IMR-90 (cell line): ENCODE measurements at regions not wholly inside any gene's neighbourhood (a gene's known extent, or its start where the extent isn't known, plus 50 kb on each side); places are given as distances from the start of the nearest gene placed in this dataset.

Experiments used
- ATAC-seq: fragments of 200-7000 bp; cut with Tn5 transposase; 2 replicates; pipeline ENCODE4 v1.9.1; 2020; ENCODE audit warnings: low read depth, mild to moderate bottlenecking, moderate library complexity
- BruUV-seq: library from RNA; stranded (reverse); fragments of 400-500 nt; replicated peaks from 2 replicates; lab custom pipeline; 2021; lab: Mats Ljungman, UMichigan
- CTCF ChIA-PET: fragments of 300-600 bp; formaldehyde crosslinking; extraction: SDS; loops from one replicate; lab custom pipeline; 2021; ENCODE audit warnings: antibody characterized with exemption; lab: Yijun Ruan, JAX
- POLR2A ChIA-PET: fragments of 300-600 bp; sonication (Branson Sonifier 250); formaldehyde crosslinking; loops from one replicate; lab custom pipeline; 2022; ENCODE audit warnings: antibody characterized with exemption; ENCODE audit not compliant: unreplicated experiment; lab: Charles Lee
- DNase-seq: peaks from one replicate; pipeline ENCODE4 v3.0.0; 2013
- H2AFZ ChIP-seq: replicated peaks from 2 replicates; pipeline ENCODE3; 2013; ENCODE audit warnings: low read length, mild to moderate bottlenecking; ENCODE audit not compliant: poor library complexity
- H2AK5ac ChIP-seq: 2 replicates; pipeline ENCODE4 v1.6.1; 2013; ENCODE audit warnings: low read depth, low read length, inconsistent platforms
- H2AK9ac ChIP-seq: replicated peaks from 2 replicates; pipeline ENCODE3; 2013; ENCODE audit warnings: mild to moderate bottlenecking, low read depth, low read length, moderate library complexity; ENCODE audit not compliant: poor library complexity
- H2BK120ac ChIP-seq: 2 replicates; pipeline ENCODE4 v1.6.1; 2013; ENCODE audit warnings: low read depth, low read length, inconsistent platforms
- H2BK15ac ChIP-seq: 3 replicates; pipeline ENCODE4 v1.6.1; 2013; ENCODE audit warnings: low read depth, low read length, inconsistent platforms
- H2BK20ac ChIP-seq: 2 replicates; pipeline ENCODE4 v1.6.1; 2013; ENCODE audit warnings: low read depth, mild to moderate bottlenecking, inconsistent platforms, low read length, moderate library complexity
- H2BK5ac ChIP-seq: 2 replicates; pipeline ENCODE4 v1.6.1; 2013; ENCODE audit warnings: mild to moderate bottlenecking, low read depth, low read length, inconsistent platforms; ENCODE audit not compliant: poor library complexity, severe bottlenecking
- H3K14ac ChIP-seq: replicated peaks from 2 replicates; pipeline ENCODE4 v1.6.1; 2013; ENCODE audit warnings: low read depth, low read length, inconsistent platforms
- H3K18ac ChIP-seq: 2 replicates; pipeline ENCODE4 v1.6.1; 2013; ENCODE audit warnings: low read depth, low read length, control low read depth
- H3K23ac ChIP-seq: 2 replicates; pipeline ENCODE4 v1.6.1; 2013; ENCODE audit warnings: low read depth, low read length, inconsistent platforms
- H3K27ac ChIP-seq: 2 replicates; pipeline ENCODE4 v1.5.1; 2013; ENCODE audit warnings: mild to moderate bottlenecking, control low read depth, low read length; ENCODE audit not compliant: insufficient read depth
- H3K27me3 ChIP-seq: 2 replicates; pipeline ENCODE4 v1.6.1; 2013; ENCODE audit warnings: low read length; ENCODE audit not compliant: control insufficient read depth, insufficient read depth
- H3K36me3 ChIP-seq: 2 replicates; pipeline ENCODE4 v1.6.1; 2013; ENCODE audit warnings: low read length, mixed read lengths; ENCODE audit not compliant: control insufficient read depth, insufficient read depth
- H3K4ac ChIP-seq: 2 replicates; pipeline ENCODE4 v1.6.1; 2013; ENCODE audit warnings: low read depth, low read length, inconsistent platforms
- H3K4me1 ChIP-seq: 2 replicates; pipeline ENCODE4 v1.6.1; 2013; ENCODE audit warnings: low read length, mixed read lengths; ENCODE audit not compliant: control insufficient read depth, insufficient read depth
- H3K4me2 ChIP-seq: 2 replicates; pipeline ENCODE4 v1.6.1; 2013; ENCODE audit warnings: low read depth, mild to moderate bottlenecking, control low read depth, low read length, moderate library complexity
- H3K4me3 ChIP-seq: 2 replicates; pipeline ENCODE4 v1.5.1; 2013; ENCODE audit warnings: low read depth, mild to moderate bottlenecking, control low read depth, low read length, moderate library complexity; ENCODE audit not compliant: insufficient read depth
- H3K56ac ChIP-seq: 2 replicates; pipeline ENCODE4 v1.6.1; 2013; ENCODE audit warnings: low read length, inconsistent platforms; ENCODE audit not compliant: insufficient read depth; ENCODE audit errors: extremely low read depth
- H3K79me1 ChIP-seq, 2 experiments: 2 replicates each; pipeline ENCODE4 v1.6.1; 2013; ENCODE audit warnings: low read length in 2 of 2, inconsistent platforms in 1 of 2, low read depth in 1 of 2
- H3K9ac ChIP-seq: 2 replicates; pipeline ENCODE4 v1.6.1; 2013; ENCODE audit warnings: low read depth, low read length, control low read depth
- H3K9me1 ChIP-seq: 2 replicates; pipeline ENCODE4 v1.6.1; 2013; ENCODE audit warnings: low read length, inconsistent platforms; ENCODE audit not compliant: insufficient read depth
- H3K9me3 ChIP-seq: 2 replicates; pipeline ENCODE4 v1.6.1; 2013; ENCODE audit warnings: low read length; ENCODE audit not compliant: control insufficient read depth, insufficient read depth
- H4K20me1 ChIP-seq: 2 replicates; pipeline ENCODE4 v1.6.1; 2013; ENCODE audit warnings: low read length, inconsistent platforms; ENCODE audit not compliant: insufficient read depth
- H4K5ac ChIP-seq: 2 replicates; pipeline ENCODE4 v1.6.1; 2013; ENCODE audit warnings: mild to moderate bottlenecking, low read depth, low read length, control low read depth
- H4K8ac ChIP-seq, 2 experiments: 2 replicates each; pipeline ENCODE4 v1.6.1; 2013; ENCODE audit warnings: low read depth in 2 of 2, low read length in 2 of 2, control low read depth in 1 of 2, inconsistent platforms in 1 of 2
- H4K91ac ChIP-seq: 2 replicates; pipeline ENCODE4 v1.6.1; 2013; ENCODE audit warnings: low read depth, low read length, inconsistent platforms; ENCODE audit not compliant: insufficient read depth
- MAFK ChIP-seq: IDR thresholded peaks from 2 replicates; pipeline ENCODE4 v1.6.1; 2012; ENCODE audit warnings: low read depth, low read length, improper control_type of control experiment
- MXI1 ChIP-seq: IDR thresholded peaks from 2 replicates; pipeline ENCODE4 v1.6.1; 2012; ENCODE audit warnings: low read depth, mild to moderate bottlenecking, low read length, moderate library complexity, borderline replicate concordance
- RAD21 ChIP-seq: IDR thresholded peaks from 2 replicates; pipeline ENCODE4 v1.6.1; 2012; ENCODE audit warnings: low read length, improper control_type of control experiment
- WGBS, 2 experiments: methylation state at CpG; one replicate each; pipeline versions ENCODE4 v1.1.5 to v1.1.7; 2013; ENCODE audit warnings: missing lambda C conversion rate in 2 of 2; ENCODE audit not compliant: insufficient read length in 1 of 2; ENCODE audit errors: extremely low coverage in 2 of 2; 5-methylcytosine and 5-hydroxymethylcytosine counted together
- dilution Hi-C: fragments of 300-500 bp; cut with HindIII; formaldehyde crosslinking; loops from one replicate; pipeline ENCODE4 v1.14.3; 2018; ENCODE audit warnings: low sequenced_read_pairs; ENCODE audit not compliant: unreplicated experiment
- in situ Hi-C: fragments of 300-500 bp; cut with MboI; formaldehyde crosslinking; loops from 3 replicates; pipeline ENCODE4 v1.14.3; 2019; ENCODE audit warnings: low sequenced_read_pairs, inconsistent platforms, mixed read lengths
- intact Hi-C: fragments of 100-400 bp; cut with micrococcal nuclease; formaldehyde crosslinking; loops from 2 replicates; pipeline ENCODE4 v1.10.0; 2022
- TF ChIP-seq, protein P1 (sequence below): fragments of 150-350 bp; IDR thresholded peaks from 2 replicates; pipeline ENCODE4 v1.6.1; 2016; ENCODE audit warnings: low read depth, mild to moderate bottlenecking, low read length, moderate library complexity, borderline replicate concordance
- TF ChIP-seq, protein P2 (sequence below): conservative IDR thresholded peaks from 2 replicates; pipeline ENCODE4 v1.5.1; 2012; ENCODE audit warnings: mild to moderate bottlenecking, low read depth, low read length, improper control_type of control experiment

DNA sequence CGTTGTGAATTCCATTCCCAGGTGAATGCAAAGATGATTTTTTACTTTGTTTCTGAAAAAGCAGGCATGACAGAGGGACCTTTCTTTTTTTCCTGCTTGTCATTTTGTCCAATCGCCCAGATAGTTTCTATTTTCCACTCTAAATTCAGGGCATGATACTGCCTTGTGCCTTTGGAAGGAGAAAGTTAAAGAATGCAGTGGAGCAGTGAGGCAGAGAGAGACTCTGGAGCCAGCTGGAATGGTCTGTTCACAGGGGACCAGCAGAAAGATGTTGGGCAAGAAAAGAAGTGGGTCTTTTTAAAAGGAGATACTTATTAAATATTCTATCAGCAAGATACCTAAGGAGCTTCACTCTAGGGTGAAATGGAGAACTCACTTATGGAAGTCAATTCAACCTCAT, 532.3 kb downstream of the BRINP1 start:
- no peak overlapping the region for H3K4me2 ChIP-seq
- no peak overlapping the region for H2BK15ac ChIP-seq
- ChIA-PET CTCF (no interaction called here), POLR2A (no interaction called here)
- no peak overlapping the region for H2BK20ac ChIP-seq
- no peak overlapping the region for H3K56ac ChIP-seq
- dilution Hi-C loops (no loop called here), in situ Hi-C loops (no loop called here), intact Hi-C loops (no loop called here)
- H3K18ac ChIP-seq, result no peak overlapping the region
- no peak overlapping the region for H3K14ac ChIP-seq
- no peak overlapping the region for H2AFZ ChIP-seq
- H3K27me3 ChIP-seq, result no peaks in the 10 kb centered on the region
- TF ChIP-seq MXI1 (no peak), MAFK (no peak), RAD21 (no peak)
- TF ChIP-seq, protein P1, sequence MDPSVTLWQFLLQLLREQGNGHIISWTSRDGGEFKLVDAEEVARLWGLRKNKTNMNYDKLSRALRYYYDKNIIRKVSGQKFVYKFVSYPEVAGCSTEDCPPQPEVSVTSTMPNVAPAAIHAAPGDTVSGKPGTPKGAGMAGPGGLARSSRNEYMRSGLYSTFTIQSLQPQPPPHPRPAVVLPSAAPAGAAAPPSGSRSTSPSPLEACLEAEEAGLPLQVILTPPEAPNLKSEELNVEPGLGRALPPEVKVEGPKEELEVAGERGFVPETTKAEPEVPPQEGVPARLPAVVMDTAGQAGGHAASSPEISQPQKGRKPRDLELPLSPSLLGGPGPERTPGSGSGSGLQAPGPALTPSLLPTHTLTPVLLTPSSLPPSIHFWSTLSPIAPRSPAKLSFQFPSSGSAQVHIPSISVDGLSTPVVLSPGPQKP, result no peak
- TF ChIP-seq, protein P2, sequence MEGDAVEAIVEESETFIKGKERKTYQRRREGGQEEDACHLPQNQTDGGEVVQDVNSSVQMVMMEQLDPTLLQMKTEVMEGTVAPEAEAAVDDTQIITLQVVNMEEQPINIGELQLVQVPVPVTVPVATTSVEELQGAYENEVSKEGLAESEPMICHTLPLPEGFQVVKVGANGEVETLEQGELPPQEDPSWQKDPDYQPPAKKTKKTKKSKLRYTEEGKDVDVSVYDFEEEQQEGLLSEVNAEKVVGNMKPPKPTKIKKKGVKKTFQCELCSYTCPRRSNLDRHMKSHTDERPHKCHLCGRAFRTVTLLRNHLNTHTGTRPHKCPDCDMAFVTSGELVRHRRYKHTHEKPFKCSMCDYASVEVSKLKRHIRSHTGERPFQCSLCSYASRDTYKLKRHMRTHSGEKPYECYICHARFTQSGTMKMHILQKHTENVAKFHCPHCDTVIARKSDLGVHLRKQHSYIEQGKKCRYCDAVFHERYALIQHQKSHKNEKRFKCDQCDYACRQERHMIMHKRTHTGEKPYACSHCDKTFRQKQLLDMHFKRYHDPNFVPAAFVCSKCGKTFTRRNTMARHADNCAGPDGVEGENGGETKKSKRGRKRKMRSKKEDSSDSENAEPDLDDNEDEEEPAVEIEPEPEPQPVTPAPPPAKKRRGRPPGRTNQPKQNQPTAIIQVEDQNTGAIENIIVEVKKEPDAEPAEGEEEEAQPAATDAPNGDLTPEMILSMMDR, result no peak
- no peak overlapping the region for H2AK5ac ChIP-seq
- H4K8ac ChIP-seq, result no peak overlapping the region
- H3K9me3 ChIP-seq, result no peaks in the 10 kb centered on the region
- H4K91ac ChIP-seq, result no peak overlapping the region
- no peak overlapping the region for H3K4ac ChIP-seq
- WGBS, 2 experiments, result no CpG with 5 or more reads among the region's 2 CpGs
- DNase-seq, result no peak
- H3K79me1 ChIP-seq, result no peaks in the 10 kb centered on the region
- no peaks in the 10 kb centered on the region for H3K4me1 ChIP-seq
- no peaks in the 10 kb centered on the region for H4K20me1 ChIP-seq
- H3K9me1 ChIP-seq, result no peaks in the 10 kb centered on the region
- no peaks in the 10 kb centered on the region for H3K36me3 ChIP-seq
- no peak overlapping the region for H2BK120ac ChIP-seq
- no peak overlapping the region for H2BK5ac ChIP-seq
- no peak overlapping the region for H3K4me3 ChIP-seq
- H4K5ac ChIP-seq, result no peak overlapping the region
- H3K9ac ChIP-seq, result no peak overlapping the region
- no peak overlapping the region for H3K27ac ChIP-seq
- ATAC-seq, result no peak
- H3K23ac ChIP-seq, result no peak overlapping the region
- no peak overlapping the region for H2AK9ac ChIP-seq
- no TSS peak for BruUV-seq
